ENCODE measurements at regions not wholly inside any gene's neighbourhood (a gene's known extent, or its start where the extent isn't known, plus 50 kb on each side); places are given as distances from the start of the nearest gene placed in this dataset.

DNA sequence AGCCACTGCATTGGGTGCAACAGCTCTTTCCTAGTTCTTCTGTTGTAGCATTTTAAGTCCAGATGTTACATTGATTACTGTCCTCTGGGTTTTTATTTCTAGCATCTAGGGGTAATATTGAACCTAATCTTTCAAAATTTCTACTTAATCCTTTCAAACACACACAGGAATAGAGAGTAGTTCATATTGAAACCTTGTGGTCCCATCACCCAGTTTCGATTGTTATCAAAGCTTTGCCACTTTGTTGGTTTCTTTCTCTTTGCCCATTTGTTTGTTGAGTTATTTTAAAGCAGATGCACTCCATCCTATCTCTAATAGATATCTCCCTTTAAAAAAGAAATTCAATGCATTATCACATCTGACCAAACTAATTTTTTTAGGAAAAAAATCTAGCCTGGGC is 422.9 kb upstream of the AMELY start:
- Histone ChIP-seq H3K36me3 (ENCODE audit: insufficient read depth, low read length) (peaks cover 51% of the 10 kb centered on the region), H3K9ac (ENCODE audit: low read depth, low read length) (no peak overlapping the region), H3K4me2 (ENCODE audit: insufficient read depth, low read length) (no peak overlapping the region), H3K4me1 (ENCODE audit: insufficient read depth, low read length) (no peaks in the 10 kb centered on the region), H3K27ac (ENCODE audit: low read length) (no peak overlapping the region), H2AFZ (ENCODE audit: low read depth, low read length) (no peak overlapping the region), H3K9me3 (ENCODE audit: insufficient read depth, low read length, severe bottlenecking) (no peaks in the 10 kb centered on the region), H3K27me3 (ENCODE audit: insufficient read depth, low read length, poor library complexity) (no peaks in the 10 kb centered on the region), H3K4me3 (ENCODE audit: low read depth in 1 of 2, low read length in 2 of 2) (no peak overlapping the region), H4K20me1 (ENCODE audit: insufficient read depth, low read length) (no peaks in the 10 kb centered on the region), H3K79me2 (ENCODE audit: insufficient read depth, low read length) (no peaks in the 10 kb centered on the region)
- TF ChIP-seq, protein P1, sequence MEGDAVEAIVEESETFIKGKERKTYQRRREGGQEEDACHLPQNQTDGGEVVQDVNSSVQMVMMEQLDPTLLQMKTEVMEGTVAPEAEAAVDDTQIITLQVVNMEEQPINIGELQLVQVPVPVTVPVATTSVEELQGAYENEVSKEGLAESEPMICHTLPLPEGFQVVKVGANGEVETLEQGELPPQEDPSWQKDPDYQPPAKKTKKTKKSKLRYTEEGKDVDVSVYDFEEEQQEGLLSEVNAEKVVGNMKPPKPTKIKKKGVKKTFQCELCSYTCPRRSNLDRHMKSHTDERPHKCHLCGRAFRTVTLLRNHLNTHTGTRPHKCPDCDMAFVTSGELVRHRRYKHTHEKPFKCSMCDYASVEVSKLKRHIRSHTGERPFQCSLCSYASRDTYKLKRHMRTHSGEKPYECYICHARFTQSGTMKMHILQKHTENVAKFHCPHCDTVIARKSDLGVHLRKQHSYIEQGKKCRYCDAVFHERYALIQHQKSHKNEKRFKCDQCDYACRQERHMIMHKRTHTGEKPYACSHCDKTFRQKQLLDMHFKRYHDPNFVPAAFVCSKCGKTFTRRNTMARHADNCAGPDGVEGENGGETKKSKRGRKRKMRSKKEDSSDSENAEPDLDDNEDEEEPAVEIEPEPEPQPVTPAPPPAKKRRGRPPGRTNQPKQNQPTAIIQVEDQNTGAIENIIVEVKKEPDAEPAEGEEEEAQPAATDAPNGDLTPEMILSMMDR (IDR thresholded peaks at IDR 0.05; ENCODE audit: borderline replicate concordance, extremely low read depth, low read length, poor library complexity, severe bottlenecking): no peak
- TF ChIP-seq EZH2 (IDR thresholded peaks at IDR 0.05; ENCODE audit: borderline replicate concordance, low read depth, low read length, severe bottlenecking): no peak
- DNase-seq: no peak
- no peak for ATAC-seq (ENCODE audit: insufficient read depth, low read depth)

DNA sequence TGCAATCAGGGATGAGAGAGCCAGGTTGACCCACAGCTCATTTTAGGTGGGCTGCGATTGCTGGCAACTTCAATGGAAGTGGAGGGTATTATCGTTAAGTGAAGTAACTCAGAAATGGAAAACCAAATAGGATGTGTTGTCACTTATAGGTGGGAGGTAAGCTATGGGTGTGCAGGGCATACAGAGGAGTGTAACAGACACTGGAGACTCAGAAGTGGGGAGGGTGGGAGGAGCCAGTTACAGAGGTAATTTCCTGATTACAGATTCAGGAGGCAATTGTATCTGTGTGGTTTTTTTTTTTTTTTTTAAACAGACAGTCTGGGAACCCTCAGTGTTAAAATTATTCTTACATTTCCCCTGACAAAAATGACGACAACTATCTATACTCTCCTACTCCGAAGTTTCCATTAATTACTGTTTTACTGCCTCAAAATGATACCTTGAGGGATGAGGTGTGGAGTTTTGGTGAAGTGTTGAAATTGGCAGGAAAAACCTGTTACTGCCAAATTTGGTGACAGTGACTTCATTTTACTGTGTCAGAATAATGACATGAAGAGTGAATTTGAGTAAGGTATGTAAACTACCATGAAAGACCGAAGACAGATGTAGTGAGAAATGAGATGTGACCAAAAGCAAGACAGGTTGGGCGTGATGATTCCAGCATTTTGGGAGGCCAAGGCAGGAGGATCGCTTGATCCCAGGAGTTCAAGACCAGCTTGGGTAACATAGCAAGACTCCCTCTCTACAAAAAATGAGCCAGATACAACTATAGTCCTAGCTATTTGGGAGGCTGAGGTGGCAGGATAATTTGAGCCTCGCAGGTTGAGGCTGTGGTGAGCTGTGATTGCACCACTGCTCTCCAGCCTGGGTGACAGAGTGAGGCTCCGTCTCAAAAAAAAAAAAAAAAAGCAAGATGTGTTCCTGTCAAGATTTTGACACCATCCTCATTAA is 415.0 kb upstream of the AMELY start:
- Histone ChIP-seq H3K27me3 (ENCODE audit: insufficient read depth, low read length, poor library complexity) (no peaks in the 10 kb centered on the region), H3K36me3 (ENCODE audit: insufficient read depth, low read length) (peaks cover 45% of the 10 kb centered on the region), H3K9ac (ENCODE audit: low read depth, low read length) (no peak overlapping the region), H4K20me1 (ENCODE audit: insufficient read depth, low read length) (peaks cover 11% of the 10 kb centered on the region; the same call in 1 of the 2 replicates), H3K4me1 (ENCODE audit: insufficient read depth, low read length) (no peaks in the 10 kb centered on the region), H3K9me3 (ENCODE audit: insufficient read depth, low read length, severe bottlenecking) (no peaks in the 10 kb centered on the region), H3K4me3 (ENCODE audit: low read depth in 1 of 2, low read length in 2 of 2) (no peak overlapping the region), H3K79me2 (ENCODE audit: insufficient read depth, low read length) (peaks cover 16% of the 10 kb centered on the region), H3K27ac (ENCODE audit: low read length) (no peak overlapping the region), H3K4me2 (ENCODE audit: insufficient read depth, low read length) (no peak overlapping the region), H2AFZ (ENCODE audit: low read depth, low read length) (no peak overlapping the region)
- TF ChIP-seq, protein P1 (IDR thresholded peaks at IDR 0.05; ENCODE audit: borderline replicate concordance, extremely low read depth, low read length, poor library complexity, severe bottlenecking): no peak
- TF ChIP-seq EZH2 (IDR thresholded peaks at IDR 0.05; ENCODE audit: borderline replicate concordance, low read depth, low read length, severe bottlenecking): no peak
- ATAC-seq (ENCODE audit: insufficient read depth, low read depth) (no peak), DNase-seq (no peak)

DNA sequence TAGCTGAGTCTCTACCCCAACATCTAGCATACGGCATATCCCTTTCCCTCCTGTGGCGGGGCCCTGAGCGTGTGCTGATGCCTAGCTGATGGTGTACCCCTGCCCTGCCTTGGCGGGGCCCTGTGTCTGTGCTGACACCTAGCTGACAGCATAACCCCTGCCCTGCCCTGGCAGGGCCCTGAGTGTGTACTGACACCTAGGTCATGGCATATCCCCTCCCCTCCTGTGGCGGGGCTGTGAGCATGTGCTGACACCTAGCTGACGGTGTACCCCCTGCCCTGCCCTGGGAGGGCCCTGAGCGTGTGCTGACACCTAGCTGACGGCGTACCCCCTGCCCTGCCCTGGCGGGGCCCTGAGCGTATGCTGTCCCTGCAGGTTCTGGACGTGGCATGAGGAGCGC is 414.0 kb upstream of the AMELY start:
- H3K4me2 ChIP-seq (ENCODE audit: insufficient read depth, low read length): no peak overlapping the region
- peaks cover 20% of the 10 kb centered on the region for H3K79me2 ChIP-seq (ENCODE audit: insufficient read depth, low read length)
- no peak overlapping the region for H3K27ac ChIP-seq (ENCODE audit: low read length)
- H3K4me1 ChIP-seq (ENCODE audit: insufficient read depth, low read length): no peaks in the 10 kb centered on the region
- H3K9ac ChIP-seq (ENCODE audit: low read depth, low read length): no peak overlapping the region
- TF ChIP-seq, protein P1 (IDR thresholded peaks at IDR 0.05; ENCODE audit: borderline replicate concordance, extremely low read depth, low read length, poor library complexity, severe bottlenecking): no peak
- TF ChIP-seq EZH2 (IDR thresholded peaks at IDR 0.05; ENCODE audit: borderline replicate concordance, low read depth, low read length, severe bottlenecking): no peak
- no peaks in the 10 kb centered on the region for H3K9me3 ChIP-seq (ENCODE audit: insufficient read depth, low read length, severe bottlenecking)
- no peak overlapping the region for H3K4me3 ChIP-seq (ENCODE audit: low read depth in 1 of 2, low read length in 2 of 2)
- peaks cover 48% of the 10 kb centered on the region for H3K36me3 ChIP-seq (ENCODE audit: insufficient read depth, low read length)
- H4K20me1 ChIP-seq (ENCODE audit: insufficient read depth, low read length): peaks cover 11% of the 10 kb centered on the region; the same call in 1 of the 2 replicates
- H3K27me3 ChIP-seq (ENCODE audit: insufficient read depth, low read length, poor library complexity): no peaks in the 10 kb centered on the region
- H2AFZ ChIP-seq (ENCODE audit: low read depth, low read length): no peak overlapping the region
- DNase-seq: no peak
- no peak for ATAC-seq (ENCODE audit: insufficient read depth, low read depth)
